HEK293T (cell line): ENCODE measurements at regions not wholly inside any gene's neighbourhood (a gene's known extent, or its start where the extent isn't known, plus 50 kb on each side); places are given as distances from the start of the nearest gene placed in this dataset.

Source experiments
- CTCF ChIA-PET: fragments of 350-600 bp; formaldehyde crosslinking; extraction: SDS; loops from one replicate; lab custom pipeline; 2021; ENCODE audit warnings: antibody characterized with exemption, inconsistent platforms; lab: Yijun Ruan, JAX
- POLR2A ChIA-PET: fragments of 350-600 bp; formaldehyde crosslinking; extraction: SDS; loops from one replicate; lab custom pipeline; 2020; ENCODE audit warnings: antibody characterized with exemption, inconsistent platforms; lab: Yijun Ruan, JAX
- DNase-seq: peaks from one replicate; pipeline ENCODE4 v3.0.0; 2012; ENCODE audit warnings: mixed read lengths; ENCODE audit errors: extremely low spot score
- ARNT ChIP-seq: fragments of 450-650 bp; IDR thresholded peaks from 2 replicates; pipeline ENCODE4 v1.6.1; 2017; ENCODE audit warnings: mild to moderate bottlenecking
- BHLHE40 ChIP-seq: fragments of 450-650 bp; IDR thresholded peaks from 2 replicates; pipeline ENCODE4 v1.6.1; 2016; ENCODE audit warnings: mild to moderate bottlenecking, moderate library complexity, borderline replicate concordance
- CTBP1 ChIP-seq: fragments of 450-650 bp; IDR thresholded peaks from 2 replicates; pipeline ENCODE4 v1.6.1; 2016; ENCODE audit warnings: borderline replicate concordance
- ELF4 ChIP-seq: fragments of 450-650 bp; IDR thresholded peaks from 2 replicates; pipeline ENCODE4 v1.6.1; 2017; ENCODE audit warnings: antibody characterized with exemption
- FOXA1 ChIP-seq: fragments of 450-650 bp; IDR thresholded peaks from 2 replicates; pipeline ENCODE4 v1.6.1; 2016; ENCODE audit warnings: mild to moderate bottlenecking
- FOXK2 ChIP-seq: fragments of 450-650 bp; IDR thresholded peaks from 2 replicates; pipeline ENCODE4 v1.6.1; 2016; ENCODE audit warnings: mild to moderate bottlenecking
- FOXM1 ChIP-seq: fragments of 450-650 bp; IDR thresholded peaks from 2 replicates; pipeline ENCODE4 v1.6.1; 2017; ENCODE audit warnings: mild to moderate bottlenecking, borderline replicate concordance
- HDGF ChIP-seq: fragments of 450-650 bp; IDR thresholded peaks from 2 replicates; pipeline ENCODE4 v1.6.1; 2017; ENCODE audit warnings: antibody characterized with exemption, borderline replicate concordance
- L3MBTL2 ChIP-seq: fragments of 450-650 bp; conservative IDR thresholded peaks from 2 replicates; pipeline ENCODE4 v1.6.1; 2016; ENCODE audit warnings: mild to moderate bottlenecking
- LEF1 ChIP-seq: fragments of 450-650 bp; IDR thresholded peaks from 2 replicates; pipeline ENCODE4 v1.6.1; 2017; ENCODE audit warnings: mild to moderate bottlenecking, borderline replicate concordance
- NFRKB ChIP-seq: fragments of 450-650 bp; IDR thresholded peaks from 2 replicates; pipeline ENCODE4 v1.6.1; 2016; ENCODE audit warnings: mild to moderate bottlenecking, moderate library complexity
- SP1 ChIP-seq: fragments of 450-650 bp; IDR thresholded peaks from 2 replicates; pipeline ENCODE4 v1.6.1; 2017
- SUZ12 ChIP-seq: fragments of 450-650 bp; IDR thresholded peaks from 2 replicates; pipeline ENCODE4 v1.6.1; 2016; ENCODE audit warnings: mild to moderate bottlenecking
- TARDBP ChIP-seq: fragments of 450-650 bp; IDR thresholded peaks from 2 replicates; pipeline ENCODE4 v1.6.1; 2016
- ZNF384 ChIP-seq: fragments of 450-650 bp; IDR thresholded peaks from 2 replicates; pipeline ENCODE4 v1.6.1; 2016
- TF ChIP-seq, protein P1 (sequence below): fragments of 450-650 bp; IDR thresholded peaks from 2 replicates; pipeline ENCODE4 v1.6.1; 2016

DNA sequence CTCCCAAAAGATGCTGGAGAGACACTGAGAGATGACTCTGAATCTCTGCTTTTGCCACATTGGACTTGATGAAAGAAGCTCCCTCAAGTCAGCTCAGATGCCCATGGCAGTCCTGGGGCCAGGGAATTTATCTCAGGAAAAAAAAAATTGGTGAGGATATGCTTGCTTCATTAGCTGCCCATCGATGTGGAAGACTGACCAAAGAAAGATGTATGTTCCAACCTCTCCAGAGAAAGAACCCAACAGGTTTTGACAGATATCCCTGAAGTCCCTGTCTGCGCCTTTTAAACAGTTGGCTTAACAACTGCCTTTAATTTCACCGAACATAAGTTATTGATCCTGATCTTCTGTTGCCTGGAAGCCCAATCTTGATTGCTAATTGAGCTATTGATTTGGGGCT, 137.4 kb downstream of the TMEM114 start:
- POLR2A ChIA-PET: no interaction called here
- CTCF ChIA-PET: interaction anchor here (0.5 kb wide), 1 partner anchor 1361 kb away, joined by 4 read pairs; no protein-coding TSS in a partner anchor
- no peak for DNase-seq
- TF ChIP-seq FOXA1 (no peak), FOXK2 (no peak), TARDBP (no peak), SUZ12 (no peak), NFRKB (no peak), L3MBTL2 (no peak)

DNA sequence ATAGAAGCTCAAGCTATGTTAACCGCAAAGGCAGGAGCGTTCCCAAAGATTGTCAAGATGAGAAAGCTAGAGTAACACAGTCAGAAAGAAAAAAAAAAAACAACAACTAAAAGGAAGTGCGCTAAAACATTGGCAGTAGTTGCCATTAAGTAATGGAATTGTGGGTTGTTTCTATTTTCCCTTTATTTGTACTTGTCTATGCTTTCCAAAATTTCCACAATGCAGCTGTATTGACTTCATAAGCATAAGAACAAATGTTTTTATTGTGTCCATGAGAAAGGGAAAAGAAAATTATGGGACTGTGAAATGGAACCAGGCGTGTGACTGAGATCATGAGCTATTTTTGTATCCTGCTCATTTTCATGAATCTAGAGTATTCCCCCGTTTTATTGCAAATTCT, 153.4 kb downstream of the TMEM114 start:
- ChIA-PET POLR2A (no interaction called here), CTCF (no interaction called here)

DNA sequence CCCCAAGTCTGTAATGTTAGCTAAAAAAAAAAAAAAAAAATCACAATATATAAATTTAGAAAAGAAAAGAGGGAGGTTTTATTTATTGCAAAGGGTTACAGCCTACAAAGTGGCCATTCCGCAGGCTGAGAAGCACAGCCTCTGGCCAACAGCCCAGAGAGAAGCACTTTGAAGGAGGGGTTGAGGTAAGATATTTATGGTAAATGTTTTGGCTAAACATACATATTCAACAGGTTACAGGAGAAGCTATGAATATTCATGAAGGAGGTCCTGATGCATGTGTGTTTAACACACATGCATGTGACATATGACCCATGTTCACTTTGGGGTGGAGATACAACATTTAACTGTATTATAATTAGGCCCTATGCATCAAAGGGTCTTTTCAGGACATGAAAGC, 158.5 kb downstream of the TMEM114 start:
- POLR2A ChIA-PET: no interaction called here

More for the DNA sequence above, 153.4 kb downstream of the TMEM114 start:
- TF ChIP-seq HDGF (no peak), BHLHE40 (no peak), L3MBTL2 (no peak), SUZ12 (no peak), NFRKB (no peak), ZNF384 (no peak)
- no peak for DNase-seq

DNA sequence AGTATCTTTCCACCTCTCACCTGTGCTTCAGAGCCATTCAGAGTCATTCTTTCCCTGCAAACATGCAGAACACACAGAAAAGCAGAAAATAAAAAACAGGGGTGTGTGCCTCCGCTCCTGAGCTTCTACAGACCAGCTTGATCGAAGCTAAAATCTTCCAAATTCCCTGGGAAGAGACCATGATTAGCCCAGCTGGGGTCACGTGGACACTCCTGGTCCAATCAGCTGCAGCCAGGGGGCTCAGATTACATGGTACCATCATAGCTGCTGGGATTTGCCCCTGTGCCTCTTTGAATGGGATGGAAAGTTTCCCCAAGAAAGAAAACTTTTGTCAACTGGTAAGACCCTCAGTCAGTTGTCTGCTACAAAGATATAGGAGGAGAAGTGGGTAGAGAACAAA, 159.9 kb downstream of the TMEM114 start:
- ChIA-PET POLR2A (no interaction called here), CTCF (no interaction called here)
- DNase-seq: no peak
- TF ChIP-seq SP1 (no peak), FOXK2 (no peak), ELF4 (no peak), BHLHE40 (no peak), ARNT (no peak), TARDBP (no peak), HDGF (no peak), SUZ12 (no peak), CTBP1 (no peak), FOXM1 (no peak), L3MBTL2 (no peak), NFRKB (no peak), LEF1 (no peak), FOXA1 (no peak), ZNF384 (no peak)
- TF ChIP-seq, protein P1, sequence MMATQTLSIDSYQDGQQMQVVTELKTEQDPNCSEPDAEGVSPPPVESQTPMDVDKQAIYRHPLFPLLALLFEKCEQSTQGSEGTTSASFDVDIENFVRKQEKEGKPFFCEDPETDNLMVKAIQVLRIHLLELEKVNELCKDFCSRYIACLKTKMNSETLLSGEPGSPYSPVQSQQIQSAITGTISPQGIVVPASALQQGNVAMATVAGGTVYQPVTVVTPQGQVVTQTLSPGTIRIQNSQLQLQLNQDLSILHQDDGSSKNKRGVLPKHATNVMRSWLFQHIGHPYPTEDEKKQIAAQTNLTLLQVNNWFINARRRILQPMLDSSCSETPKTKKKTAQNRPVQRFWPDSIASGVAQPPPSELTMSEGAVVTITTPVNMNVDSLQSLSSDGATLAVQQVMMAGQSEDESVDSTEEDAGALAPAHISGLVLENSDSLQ: no peak

More for the DNA sequence above, 158.5 kb downstream of the TMEM114 start:
- TF ChIP-seq FOXK2: no peak
- TF ChIP-seq NFRKB: no peak
- TF ChIP-seq SUZ12: no peak
- TF ChIP-seq FOXA1: no peak
- no peak for TF ChIP-seq BHLHE40
- no peak for TF ChIP-seq HDGF
- no peak for TF ChIP-seq FOXM1
- no peak for TF ChIP-seq CTBP1
- TF ChIP-seq TARDBP: no peak
- no peak for TF ChIP-seq L3MBTL2
- TF ChIP-seq, protein P1: no peak
- TF ChIP-seq LEF1: no peak
- no peak for TF ChIP-seq ZNF384
- TF ChIP-seq ELF4: no peak
- no peak for TF ChIP-seq SP1
- TF ChIP-seq ARNT: no peak
- no peak for DNase-seq
- CTCF ChIA-PET: no interaction called here

DNA sequence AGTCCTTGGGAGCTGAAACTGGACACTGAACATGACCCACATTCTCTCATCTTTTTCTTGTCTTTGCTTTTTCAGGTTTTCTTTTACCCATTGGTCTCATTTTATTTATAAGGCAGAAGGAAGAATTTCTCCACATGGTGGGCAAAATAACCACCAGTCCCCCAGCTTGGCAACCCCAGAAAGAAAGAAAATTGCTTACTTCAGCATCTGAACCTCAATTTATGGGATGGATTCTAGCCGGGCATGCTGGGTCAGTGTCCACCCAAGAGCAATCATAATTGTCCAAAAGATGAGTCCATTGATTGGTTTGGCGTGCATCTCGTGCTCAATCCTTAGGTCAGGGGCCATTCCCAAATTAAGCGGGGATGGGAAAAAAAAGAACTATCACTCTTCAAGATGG, 163.7 kb downstream of the TMEM114 start:
- ChIA-PET POLR2A (no interaction called here), CTCF (no interaction called here)
- TF ChIP-seq FOXM1 (no peak), NFRKB (no peak), ZNF384 (no peak), BHLHE40 (no peak)
- TF ChIP-seq, protein P1: no peak
- DNase-seq: no peak

DNA sequence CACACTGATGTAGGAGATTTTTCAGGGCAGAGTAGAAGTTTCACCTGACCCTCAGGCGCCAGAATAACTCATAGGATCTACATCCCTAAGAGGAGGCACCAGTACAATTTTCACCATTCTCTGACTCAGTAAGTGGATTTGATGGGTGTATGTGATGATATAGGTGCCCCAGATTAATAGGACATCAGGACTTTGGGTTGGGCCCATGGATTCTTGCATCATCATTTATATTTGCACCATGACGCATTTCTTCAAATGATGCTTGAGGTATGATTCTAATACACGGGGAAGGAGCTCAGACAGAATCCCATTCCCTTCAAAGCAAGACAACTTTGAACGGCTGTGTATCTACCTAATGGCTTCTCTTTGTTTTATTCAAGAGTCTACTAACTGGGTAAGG, 173.2 kb downstream of the TMEM114 start:
- TF ChIP-seq NFRKB (no peak), LEF1 (no peak), FOXK2 (no peak), CTBP1 (no peak), ZNF384 (no peak), BHLHE40 (no peak), FOXM1 (no peak), HDGF (no peak), ARNT (no peak), TARDBP (no peak), ELF4 (no peak), FOXA1 (no peak), L3MBTL2 (no peak), SP1 (no peak), SUZ12 (no peak)
- TF ChIP-seq, protein P1: no peak
- ChIA-PET CTCF (no interaction called here), POLR2A (no interaction called here)

More for the DNA sequence above, 173.2 kb downstream of the TMEM114 start:
- DNase-seq: no peak
